ELR (cell line): ENCODE measurements at regions not wholly inside any gene's neighbourhood (a gene's known extent, or its start where the extent isn't known, plus 50 kb on each side); places are given as distances from the start of the nearest gene placed in this dataset.

Experiments
- DNase-seq: peaks from one replicate; pipeline ENCODE4 v3.0.0-alpha.2; 2015; ENCODE audit warnings: low read depth

- no peak for DNase-seq
Observed at GRCh38 chr2:185147361-185147760, 549.0 kb downstream of the ZNF804A start.

GRCh38 chr2:185152186-185152585, 553.9 kb downstream of the ZNF804A start:
- DNase-seq, result no peak

DNA sequence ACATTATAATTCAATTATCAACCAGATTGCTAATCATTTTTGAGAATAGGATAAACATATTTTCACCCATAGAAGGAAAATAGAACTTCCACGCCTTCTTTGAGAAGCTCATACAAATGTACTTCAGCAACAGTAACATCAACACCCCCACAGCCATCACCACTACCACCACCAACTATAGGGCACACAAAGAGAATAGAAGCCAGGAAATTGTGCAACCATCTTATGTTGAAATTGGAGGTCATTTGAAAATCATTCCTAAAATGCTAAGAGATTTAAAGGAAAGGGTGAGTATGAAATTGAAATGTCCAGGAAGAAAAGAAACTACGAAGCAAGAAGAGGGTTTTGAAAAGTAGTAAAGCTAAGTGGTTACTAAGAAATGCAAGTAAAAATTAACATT, 563.4 kb downstream of the ZNF804A start:
- DNase-seq, result no peak

GRCh38 chr2:185174353-185174752, 564.3 kb upstream of the FSIP2 start:
- no peak for DNase-seq

- DNase-seq, result no peak
Observed at GRCh38 chr2:185179743-185180142, 558.9 kb upstream of the FSIP2 start.

GRCh38 chr2:185181901-185182300, 556.7 kb upstream of the FSIP2 start:
- DNase-seq, result no peak

DNA sequence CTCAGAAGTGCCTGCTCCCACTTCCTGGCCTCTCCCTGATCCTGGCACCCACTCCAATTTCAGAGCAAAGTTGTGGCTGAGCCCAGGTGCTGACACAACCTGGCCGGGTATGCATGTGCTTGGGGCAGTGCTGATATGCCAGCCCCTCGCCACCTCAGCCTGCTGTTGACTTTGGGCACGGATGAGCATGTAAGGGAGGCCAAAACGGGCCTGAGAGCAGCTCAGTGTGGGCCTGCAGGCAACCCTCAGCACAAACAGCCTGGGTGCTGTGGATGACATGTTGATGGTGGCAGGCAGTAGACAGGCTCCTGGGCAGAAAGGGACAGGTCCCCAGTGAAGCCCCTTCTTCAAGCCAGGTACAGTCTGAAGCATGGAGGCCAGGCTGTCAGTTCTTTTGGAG, 553.6 kb upstream of the FSIP2 start:
- no peak for DNase-seq

GRCh38 chr2:185187421-185187820, 551.2 kb upstream of the FSIP2 start:
- DNase-seq, result peak; percentile 67

DNA sequence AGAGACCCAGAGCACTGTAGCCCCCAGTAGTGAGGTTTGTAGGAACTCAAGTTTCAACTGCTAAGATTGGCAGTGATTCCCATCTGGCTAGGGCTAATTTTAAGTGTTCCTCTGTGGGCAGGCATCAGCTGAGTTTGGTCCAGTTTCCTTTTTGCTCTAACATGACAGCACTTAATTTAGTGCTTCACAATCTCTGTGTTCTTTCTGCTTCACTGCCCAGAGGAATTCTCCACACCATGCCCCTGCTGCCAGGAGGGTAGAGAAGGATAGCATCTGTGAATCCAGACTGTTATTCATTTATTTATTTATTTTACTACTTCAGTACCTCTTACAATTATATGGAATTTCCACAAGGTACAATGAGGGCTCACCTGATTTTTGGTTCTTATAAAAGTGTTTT, 549.9 kb upstream of the FSIP2 start:
- no peak for DNase-seq

- DNase-seq, result no peak
Observed at GRCh38 chr2:185201063-185201462, 537.5 kb upstream of the FSIP2 start.

GRCh38 chr2:185202381-185202780, 536.2 kb upstream of the FSIP2 start:
- no peak for DNase-seq

DNA sequence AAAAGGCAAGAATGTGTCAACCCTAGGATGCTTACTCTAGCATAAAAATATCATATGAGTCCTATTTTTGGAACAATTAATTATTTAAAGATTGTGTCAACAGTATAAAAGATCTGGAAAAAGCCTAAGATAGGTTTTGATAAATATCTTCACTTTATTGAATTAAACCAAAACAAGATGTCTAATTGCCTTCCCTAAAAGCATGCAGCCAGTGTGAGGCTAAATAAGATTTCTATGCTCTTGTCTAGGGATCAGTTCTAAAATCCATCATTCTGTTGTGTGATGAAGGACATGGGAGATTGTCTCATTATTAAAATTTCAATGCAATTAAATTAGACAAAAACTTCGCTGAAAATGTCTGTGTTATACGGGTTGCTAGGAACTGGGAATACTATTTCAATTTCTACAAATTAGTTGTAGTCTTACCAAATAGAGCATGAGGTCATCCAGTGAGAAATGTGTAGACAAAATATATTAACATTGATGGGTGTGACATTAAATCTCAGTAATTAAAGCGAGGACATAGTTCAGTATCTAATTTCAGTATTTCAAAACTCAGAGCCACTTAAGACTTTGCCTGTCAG, 535.6 kb upstream of the FSIP2 start:
- no peak for DNase-seq

DNA sequence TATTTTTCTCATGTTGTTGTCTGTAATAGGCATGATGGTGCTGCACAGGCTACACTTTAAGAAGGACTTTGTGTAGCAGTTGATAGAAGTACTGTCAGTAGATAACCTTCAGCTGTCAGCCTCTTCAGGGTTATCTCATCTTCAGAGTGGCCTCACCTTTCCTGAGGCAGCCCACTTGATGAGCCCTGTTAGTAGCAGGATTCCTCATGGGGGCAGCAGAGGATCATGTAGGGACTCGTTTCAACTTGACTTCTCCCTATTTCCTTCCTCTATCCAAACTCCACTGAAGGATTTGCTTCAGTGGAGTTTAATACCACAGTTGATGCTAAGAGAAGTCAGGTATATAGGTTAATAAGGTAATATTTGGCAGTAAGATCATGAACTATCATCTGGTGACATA, 530.3 kb upstream of the FSIP2 start:
- peak; percentile 70 for DNase-seq

GRCh38 chr2:185215497-185215896, 523.1 kb upstream of the FSIP2 start:
- DNase-seq, result peak; percentile 47

- DNase-seq, result peak; percentile 42
Observed at GRCh38 chr2:185219981-185220380, 518.6 kb upstream of the FSIP2 start.

DNA sequence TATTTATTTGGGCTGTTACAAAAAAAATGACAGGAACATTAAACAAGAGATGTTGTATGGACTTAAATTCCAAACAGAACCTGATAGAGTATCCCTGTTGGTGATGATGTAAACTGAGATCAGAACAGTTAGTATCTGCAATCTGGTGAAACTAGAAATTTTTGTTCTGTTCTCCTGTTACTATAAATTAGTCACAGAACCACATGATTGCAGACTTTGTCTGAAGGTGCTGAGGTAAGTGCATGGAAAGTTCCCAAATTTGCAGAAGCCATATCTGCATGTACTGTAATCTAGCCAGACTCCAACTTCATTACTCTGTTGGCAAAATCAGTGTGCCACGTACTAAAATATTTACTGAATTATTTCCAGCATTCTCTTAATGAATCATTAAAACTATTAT, 516.3 kb upstream of the FSIP2 start:
- DNase-seq, result no peak

GRCh38 chr2:185227391-185227790, 511.2 kb upstream of the FSIP2 start:
- no peak for DNase-seq

GRCh38 chr2:185239491-185239890, 499.1 kb upstream of the FSIP2 start:
- DNase-seq, result no peak

GRCh38 chr2:185240796-185241195, 497.8 kb upstream of the FSIP2 start:
- no peak for DNase-seq

DNA sequence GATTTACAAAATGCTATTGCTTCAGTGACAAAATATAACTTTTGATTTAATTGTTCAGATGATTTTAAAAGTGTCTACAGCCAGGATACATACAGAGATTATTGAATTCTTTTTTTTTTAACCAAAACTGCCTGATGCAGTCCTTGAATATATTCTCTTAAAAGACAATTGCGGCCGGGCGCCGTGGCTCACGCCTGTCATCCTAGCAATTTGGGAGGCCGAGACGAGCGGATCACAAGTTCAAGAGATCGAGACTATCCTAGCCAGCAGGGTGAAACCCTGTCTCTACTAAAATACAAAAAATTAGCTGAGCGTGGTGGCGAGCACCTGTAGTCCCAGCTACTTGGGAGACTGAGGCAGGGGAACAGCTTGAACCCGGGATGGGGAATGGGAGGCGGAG, 497.0 kb upstream of the FSIP2 start:
- DNase-seq, result no peak

GRCh38 chr2:185242462-185242861, 496.1 kb upstream of the FSIP2 start:
- DNase-seq, result no peak

DNA sequence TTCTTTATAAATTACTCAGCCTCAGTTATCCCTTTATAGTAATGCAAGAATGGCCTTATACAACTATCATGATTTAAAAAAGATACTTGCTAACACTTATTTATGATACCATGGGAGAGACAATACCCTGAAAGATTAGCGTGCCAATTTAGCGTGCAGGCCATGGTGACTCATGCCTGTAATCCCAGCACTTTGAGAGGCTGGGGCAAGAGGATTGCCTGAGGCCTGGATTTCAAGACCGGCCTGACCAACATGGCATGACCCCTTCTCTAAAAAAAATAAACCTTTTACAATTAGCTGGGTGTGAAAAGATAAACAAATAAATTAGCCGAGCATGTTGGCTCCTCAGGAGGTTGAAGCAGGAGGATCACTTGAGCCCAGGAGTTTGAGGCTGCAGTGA, 493.4 kb upstream of the FSIP2 start:
- DNase-seq, result no peak

GRCh38 chr2:185245806-185246205, 492.8 kb upstream of the FSIP2 start:
- no peak for DNase-seq

- DNase-seq, result no peak
Observed at GRCh38 chr2:185246717-185247116, 491.9 kb upstream of the FSIP2 start.

DNA sequence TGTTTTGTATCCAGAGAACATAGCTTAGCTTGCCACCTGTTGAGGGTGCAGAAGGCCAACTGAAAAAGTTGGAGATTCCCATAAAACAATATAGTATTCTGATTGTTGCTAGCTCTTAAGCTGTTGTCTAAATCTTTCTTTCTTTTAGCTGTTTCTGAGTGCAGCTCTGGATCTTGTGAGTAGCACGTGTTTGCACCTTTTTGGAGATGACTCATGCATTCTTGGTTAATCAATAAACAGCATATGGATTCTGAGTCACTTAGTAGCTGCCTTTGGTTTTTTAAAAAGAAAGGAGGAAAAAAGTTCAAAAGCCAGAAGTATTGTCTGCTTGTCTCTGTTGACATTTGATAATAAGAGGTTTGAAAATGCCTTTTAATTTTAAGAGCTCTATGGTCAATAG, 483.0 kb upstream of the FSIP2 start:
- DNase-seq, result peak; percentile 83
